Prostate gland (tissue), 2 donors: ENCODE measurements at regions not wholly inside any gene's neighbourhood (a gene's known extent, or its start where the extent isn't known, plus 50 kb on each side); places are given as distances from the start of the nearest gene placed in this dataset.

ENCODE experiments used
- DNase-seq: peaks from one replicate; pipeline ENCODE4 v3.0.0-alpha.2; 2019; ENCODE audit warnings: low spot score
- H3K27ac ChIP-seq, 2 donors: fragments of 200-600 bp; sonication (generic); 2 replicates each; pipeline ENCODE4 v1.5.1; 2017 to 2019
- H3K27me3 ChIP-seq: fragments of 200-600 bp; sonication (generic); replicated peaks from 2 replicates; pipeline ENCODE4 v1.5.1; 2019; ENCODE audit not compliant: insufficient read depth
- H3K36me3 ChIP-seq, 2 donors: fragments of 200-600 bp; sonication (generic); 1 replicate in 1 of 2; 2 replicates in 1 of 2; pipeline versions ENCODE4 v1.5.1 to v1.8.1; 2017 to 2019
- H3K4me1 ChIP-seq: fragments of 200-600 bp; sonication (generic); replicated peaks from 2 replicates; pipeline ENCODE4 v1.5.1; 2019
- H3K4me3 ChIP-seq, 2 donors: fragments of 200-600 bp; sonication (generic); 2 replicates each; pipeline ENCODE4 v1.5.1; 2017 to 2019
- H3K9me3 ChIP-seq: fragments of 200-600 bp; sonication (generic); 2 replicates; pipeline ENCODE4 v1.5.1; 2017
- POLR2A ChIP-seq: fragments of 450-650 bp; IDR thresholded peaks from one replicate; pipeline ENCODE4 v1.6.1; 2016; ENCODE audit warnings: antibody characterized with exemption, mild to moderate bottlenecking
- POLR2AphosphoS5 ChIP-seq: sonication (generic); formaldehyde crosslinking; IDR thresholded peaks from one replicate; pipeline ENCODE4 v1.6.1; 2017; ENCODE audit warnings: antibody characterized with exemption
- WGBS: methylation state at CpG from one replicate; pipeline ENCODE4 v1.1.5; 2018; 5-methylcytosine and 5-hydroxymethylcytosine counted together
- intact Hi-C: fragments of 100-400 bp; cut with DNase I; formaldehyde crosslinking; loops from one replicate; pipeline ENCODE4 v1.14.2; 2022
- TF ChIP-seq, protein P1 (sequence below), 4 experiments: fragments of 200-600 bp in 2 of 4; fragments of 450-650 bp in 2 of 4; sonication (generic) in 2 of 4; IDR thresholded peaks; 1 replicate in 3 of 4; 2 replicates in 1 of 4; pipeline ENCODE4 v1.5.1; 2016 to 2019; ENCODE audit warnings: antibody characterized with exemption in 4 of 4, mild to moderate bottlenecking in 2 of 4, moderate library complexity in 2 of 4

DNA sequence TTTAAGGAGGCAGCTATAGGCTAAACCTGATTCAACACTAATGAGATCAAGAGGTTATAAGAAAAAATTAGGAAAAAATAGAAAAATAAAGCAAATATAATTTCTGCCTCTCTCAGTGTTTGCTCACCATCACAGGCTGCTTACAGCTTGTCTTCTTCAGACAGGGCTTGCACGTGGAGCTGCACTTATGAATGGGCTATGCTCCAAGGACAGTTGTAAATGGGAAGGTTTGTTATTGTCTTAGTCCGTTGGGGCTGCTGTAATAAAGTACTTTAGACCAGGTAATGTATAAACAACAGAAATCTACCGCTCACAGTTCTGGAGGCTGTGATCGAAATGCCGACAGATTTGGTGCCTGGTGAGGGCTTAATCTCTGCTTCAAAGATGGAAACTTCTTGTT is 219.8 kb downstream of the NEBL start:
- intact Hi-C loops = no loop called here
- Histone ChIP-seq H3K27ac (no peak overlapping the region), H3K9me3 (no peaks in the 10 kb centered on the region), H3K4me3 (no peak overlapping the region), H3K36me3 (no peaks in the 10 kb centered on the region), H3K4me1 (no peaks in the 10 kb centered on the region), H3K27me3 (no peaks in the 10 kb centered on the region)
- no peak for TF ChIP-seq POLR2A
- TF ChIP-seq POLR2AphosphoS5 = no peak
- TF ChIP-seq, protein P1, sequence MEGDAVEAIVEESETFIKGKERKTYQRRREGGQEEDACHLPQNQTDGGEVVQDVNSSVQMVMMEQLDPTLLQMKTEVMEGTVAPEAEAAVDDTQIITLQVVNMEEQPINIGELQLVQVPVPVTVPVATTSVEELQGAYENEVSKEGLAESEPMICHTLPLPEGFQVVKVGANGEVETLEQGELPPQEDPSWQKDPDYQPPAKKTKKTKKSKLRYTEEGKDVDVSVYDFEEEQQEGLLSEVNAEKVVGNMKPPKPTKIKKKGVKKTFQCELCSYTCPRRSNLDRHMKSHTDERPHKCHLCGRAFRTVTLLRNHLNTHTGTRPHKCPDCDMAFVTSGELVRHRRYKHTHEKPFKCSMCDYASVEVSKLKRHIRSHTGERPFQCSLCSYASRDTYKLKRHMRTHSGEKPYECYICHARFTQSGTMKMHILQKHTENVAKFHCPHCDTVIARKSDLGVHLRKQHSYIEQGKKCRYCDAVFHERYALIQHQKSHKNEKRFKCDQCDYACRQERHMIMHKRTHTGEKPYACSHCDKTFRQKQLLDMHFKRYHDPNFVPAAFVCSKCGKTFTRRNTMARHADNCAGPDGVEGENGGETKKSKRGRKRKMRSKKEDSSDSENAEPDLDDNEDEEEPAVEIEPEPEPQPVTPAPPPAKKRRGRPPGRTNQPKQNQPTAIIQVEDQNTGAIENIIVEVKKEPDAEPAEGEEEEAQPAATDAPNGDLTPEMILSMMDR (IDR thresholded peaks at IDR 0.05) = no peak
- DNase-seq = no peak
- WGBS = 51% methylated on average over 5 of the region's 5 CpGs

DNA sequence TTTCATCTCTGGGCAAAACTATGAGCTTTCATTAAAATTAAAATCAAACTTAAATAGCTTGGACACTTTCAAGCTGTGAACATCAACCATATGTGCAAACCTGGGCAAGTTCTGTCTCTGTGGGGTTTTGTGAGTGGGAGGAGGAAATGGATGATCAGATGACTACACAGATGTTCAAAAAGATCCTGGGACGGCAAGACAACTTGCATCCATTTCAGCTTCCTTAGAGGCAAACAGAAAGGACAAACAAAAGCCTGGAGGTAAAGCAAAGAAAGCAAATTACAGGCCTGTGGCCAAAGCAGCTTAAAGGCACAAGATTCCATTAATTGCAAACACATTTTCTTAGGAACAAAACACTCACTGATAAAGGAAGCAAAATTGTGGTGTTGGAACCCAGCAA is 222.2 kb downstream of the NEBL start:
- H3K4me1 ChIP-seq = no peaks in the 10 kb centered on the region
- TF ChIP-seq, protein P1 (IDR thresholded peaks at IDR 0.05) = no peak
- no peaks in the 10 kb centered on the region for H3K27me3 ChIP-seq
- no peaks in the 10 kb centered on the region for H3K36me3 ChIP-seq
- DNase-seq = no peak
- no peaks in the 10 kb centered on the region for H3K9me3 ChIP-seq
- no peak overlapping the region for H3K4me3 ChIP-seq
- 5% methylated on average over 1 of the region's 1 CpG for WGBS
- no peak overlapping the region for H3K27ac ChIP-seq
- intact Hi-C loops = no loop called here

DNA sequence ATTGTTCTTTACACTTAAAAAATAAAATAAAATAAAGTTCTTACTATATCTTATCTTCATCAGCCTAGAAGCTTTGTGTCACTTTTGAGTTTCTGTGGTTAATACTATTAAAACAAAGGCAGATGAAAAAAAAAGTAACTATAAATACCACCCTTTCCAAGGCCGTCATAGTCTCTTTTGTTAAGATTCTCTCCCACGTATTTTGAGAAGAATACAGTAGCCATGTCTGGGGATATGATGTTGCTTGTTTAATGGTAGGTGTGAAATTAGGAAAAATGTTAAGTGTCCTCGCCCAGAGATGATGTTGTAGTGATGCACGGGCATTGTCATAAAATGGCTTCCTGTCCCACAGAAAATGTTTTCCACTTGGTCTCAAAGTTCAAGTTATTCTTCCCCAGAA is 223.9 kb downstream of the NEBL start:
- TF ChIP-seq POLR2AphosphoS5 (no peak), POLR2A (no peak)
- TF ChIP-seq, protein P1 (IDR thresholded peaks at IDR 0.05) = no peak
- 61% methylated on average over 4 of the region's 4 CpGs for WGBS
- no peaks in the 10 kb centered on the region for H3K9me3 ChIP-seq

DNA sequence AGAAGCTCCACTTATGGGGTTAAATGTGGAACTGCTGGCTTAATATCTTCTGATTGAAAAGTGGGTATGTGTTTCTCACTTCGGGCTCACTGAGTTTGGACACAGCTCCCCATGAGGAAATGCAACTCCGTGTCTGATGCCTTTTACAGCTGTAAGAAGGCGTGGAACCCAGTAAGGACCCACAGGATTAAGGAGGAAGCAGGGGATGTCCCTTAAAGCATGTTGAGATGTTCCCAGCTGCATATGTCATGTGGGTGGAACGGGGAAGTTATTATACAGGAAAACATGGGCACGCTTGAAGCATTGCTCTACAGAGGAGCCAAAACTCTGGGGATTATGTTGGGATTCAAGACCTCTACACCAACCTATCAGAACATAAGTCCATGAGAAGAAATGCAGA is 224.4 kb downstream of the NEBL start:
- intact Hi-C loops = no loop called here
- DNase-seq = no peak
- TF ChIP-seq POLR2A = no peak
- TF ChIP-seq POLR2AphosphoS5 = no peak
- TF ChIP-seq, protein P1 (IDR thresholded peaks at IDR 0.05) = no peak
- H3K36me3 ChIP-seq = no peaks in the 10 kb centered on the region
- H3K27ac ChIP-seq = no peak overlapping the region
- no peaks in the 10 kb centered on the region for H3K27me3 ChIP-seq
- H3K4me1 ChIP-seq = no peaks in the 10 kb centered on the region
- no peak overlapping the region for H3K4me3 ChIP-seq
- H3K9me3 ChIP-seq = no peaks in the 10 kb centered on the region
- WGBS = 78% methylated on average over 5 of the region's 5 CpGs

More for the DNA sequence above, 223.9 kb downstream of the NEBL start:
- intact Hi-C loops = no loop called here
- Histone ChIP-seq H3K4me1 (no peaks in the 10 kb centered on the region), H3K27ac (no peak overlapping the region), H3K4me3 (no peak overlapping the region), H3K36me3 (no peaks in the 10 kb centered on the region), H3K27me3 (no peaks in the 10 kb centered on the region)
- no peak for DNase-seq

DNA sequence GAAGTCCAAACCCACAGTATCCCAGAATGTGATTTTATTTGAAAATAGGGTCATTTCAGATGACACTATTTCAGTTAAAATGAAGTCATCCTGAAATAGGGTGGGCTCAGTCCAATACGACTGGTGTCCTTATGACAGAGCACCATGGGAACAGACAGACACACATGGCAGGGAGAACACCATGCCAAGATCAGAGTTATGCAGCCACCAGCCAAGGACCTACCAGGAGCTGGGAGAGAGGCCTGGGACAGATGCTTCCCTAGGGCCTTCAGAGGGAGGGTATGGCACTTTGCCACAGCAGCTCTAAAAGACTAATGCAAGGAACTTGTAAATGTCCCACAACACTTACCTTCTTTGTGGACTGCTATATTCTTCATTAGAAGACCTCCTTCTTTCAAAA is 226.5 kb downstream of the NEBL start:
- no peak overlapping the region for H3K4me3 ChIP-seq

More for the DNA sequence above, 226.5 kb downstream of the NEBL start:
- no peaks in the 10 kb centered on the region for H3K9me3 ChIP-seq
- no peaks in the 10 kb centered on the region for H3K27me3 ChIP-seq
- no peak overlapping the region for H3K27ac ChIP-seq
- intact Hi-C loops = no loop called here
- TF ChIP-seq POLR2AphosphoS5 (no peak), POLR2A (no peak)
- TF ChIP-seq, protein P1 (IDR thresholded peaks at IDR 0.05) = no peak
- no peak for DNase-seq
- H3K36me3 ChIP-seq = no peaks in the 10 kb centered on the region
- 65% methylated on average over 1 of the region's 1 CpG for WGBS
- H3K4me1 ChIP-seq = no peaks in the 10 kb centered on the region
